Glomerular visceral epithelial cell (primary cell): ENCODE measurements at regions not wholly inside any gene's neighbourhood (a gene's known extent, or its start where the extent isn't known, plus 50 kb on each side); places are given as distances from the start of the nearest gene placed in this dataset.
A peak's percentile ranks its signal among the peaks of the same experiment; 100 is the strongest.
"Not testable (repeated sequence)": the region's sequence is repeated elsewhere in the genome, so short reads cannot be mapped to it uniquely, and the experiment has no call there.

Source experiments
- DNase-seq: peaks from one replicate; pipeline ENCODE4 v3.0.0-alpha.2; 2016; ENCODE audit errors: extremely low spot score

DNA sequence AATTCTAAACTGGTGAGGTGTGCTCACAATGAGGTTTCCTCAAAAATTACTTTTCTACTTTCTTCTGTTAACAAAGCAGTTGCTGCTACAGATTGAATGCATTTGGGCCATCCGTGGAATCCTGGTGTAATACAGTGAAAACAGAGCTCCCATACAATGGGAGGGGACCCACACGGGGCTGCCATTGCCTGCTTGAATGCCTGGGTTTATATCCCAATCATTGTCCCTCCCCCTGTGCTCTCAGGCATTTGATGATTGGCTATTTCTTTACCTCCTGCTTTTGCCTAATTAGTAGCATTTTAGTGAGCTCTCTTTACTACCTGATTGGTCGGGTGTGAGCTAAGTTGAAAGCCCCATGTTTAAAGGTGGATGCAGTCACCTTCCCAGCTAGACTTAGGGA lies 52.9 kb upstream of the CSF1 start:
- DNase-seq, result not testable (repeated sequence)

DNA sequence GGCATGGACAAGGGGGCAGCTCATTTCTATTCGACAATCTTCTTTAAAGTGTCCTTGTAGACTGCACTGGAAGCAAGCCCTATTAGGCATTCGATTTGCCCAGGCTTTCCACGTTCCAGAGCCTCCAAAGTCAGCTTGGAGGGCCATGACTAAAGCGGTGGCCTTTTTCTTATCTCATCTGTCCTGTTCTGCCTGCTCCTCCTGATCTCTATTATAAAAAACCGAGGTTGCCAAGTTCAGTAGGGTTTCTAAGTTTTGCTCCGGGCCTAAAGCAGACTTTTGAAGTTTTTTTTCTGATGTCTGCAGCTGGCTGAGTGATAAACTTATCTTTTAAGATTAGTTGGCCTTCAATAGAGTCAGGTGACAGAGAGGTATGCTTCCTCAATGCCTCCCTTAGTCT lies 54.7 kb upstream of the CSF1 start:
- DNase-seq, result not testable (repeated sequence)

DNA sequence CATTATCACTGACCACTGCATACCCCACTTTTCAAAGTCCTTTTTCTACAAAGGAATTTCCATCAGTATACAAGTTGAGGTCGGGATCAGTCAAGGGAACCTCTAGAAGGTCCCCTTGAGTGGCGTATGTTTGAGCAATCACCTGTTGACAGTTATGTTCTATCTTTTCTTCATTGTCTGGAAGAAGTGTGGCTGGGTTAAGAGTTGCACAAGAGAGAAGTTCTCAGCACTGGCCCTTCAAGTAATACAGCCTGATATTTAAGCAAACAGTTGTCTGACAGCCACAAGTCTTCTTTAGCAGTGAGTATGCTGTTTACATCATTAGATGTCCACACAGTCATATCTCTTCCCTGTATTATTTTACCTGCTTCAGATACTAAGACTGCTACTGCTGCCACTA lies 56.7 kb upstream of the CSF1 start:
- not testable (repeated sequence) for DNase-seq

DNA sequence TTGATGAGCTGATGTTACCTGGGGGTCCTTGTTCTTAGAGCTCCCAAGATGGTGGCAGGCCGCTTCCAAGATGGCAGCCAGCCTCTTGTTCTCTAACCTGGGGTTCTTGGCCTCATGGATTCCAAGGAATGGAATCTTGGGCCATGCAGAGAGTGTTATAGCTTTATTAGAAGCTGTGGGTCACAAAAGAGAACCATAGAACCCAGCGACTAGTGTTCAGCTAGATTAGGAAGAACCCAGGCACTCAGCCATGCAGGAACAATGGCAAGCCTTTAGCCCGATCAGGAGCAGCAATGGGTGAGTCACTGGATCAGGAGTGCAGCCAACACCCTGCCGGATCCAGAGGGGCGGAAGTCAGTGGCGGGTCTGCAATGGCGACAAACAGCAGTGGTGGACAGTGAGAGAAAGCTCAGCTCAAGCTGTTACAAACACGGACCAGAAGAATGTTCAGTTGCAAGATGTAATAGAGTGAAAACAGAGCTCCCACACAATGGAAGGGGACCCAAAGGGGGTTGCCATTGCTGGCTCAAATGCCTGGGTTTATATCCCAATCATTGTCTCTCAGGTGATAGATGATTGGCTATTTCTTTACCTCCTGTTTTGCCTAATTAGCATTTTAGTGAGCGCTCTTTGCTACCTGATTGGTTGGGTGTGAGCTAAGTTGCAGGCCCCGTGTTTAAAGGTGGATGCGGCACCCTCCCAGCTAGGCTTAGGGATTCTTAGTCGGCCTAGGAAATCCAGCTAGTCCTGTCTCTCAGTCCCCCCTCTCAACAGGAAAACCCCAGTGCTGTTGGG lies 58.2 kb upstream of the CSF1 start:
- peak; percentile 35 for DNase-seq

DNA sequence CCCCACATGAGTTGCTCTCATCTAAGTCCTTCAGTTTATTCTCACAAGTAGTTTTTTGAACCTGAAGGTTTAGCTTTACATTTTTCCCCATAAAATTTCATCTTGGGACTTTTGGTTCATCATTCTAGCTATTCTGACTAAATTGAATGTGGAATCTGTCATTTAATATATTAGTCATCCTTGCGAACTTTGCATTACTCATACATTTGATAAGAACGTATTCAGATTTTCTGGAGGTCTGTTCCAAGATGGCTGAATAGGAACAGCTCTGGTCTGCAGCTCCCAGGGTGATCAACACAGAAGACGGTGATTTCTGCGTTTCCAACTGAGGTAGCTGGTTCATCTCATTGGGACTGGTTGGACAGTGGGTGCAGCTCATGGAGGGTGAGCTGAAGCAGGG lies 59.8 kb upstream of the CSF1 start:
- DNase-seq, result no peak

DNA sequence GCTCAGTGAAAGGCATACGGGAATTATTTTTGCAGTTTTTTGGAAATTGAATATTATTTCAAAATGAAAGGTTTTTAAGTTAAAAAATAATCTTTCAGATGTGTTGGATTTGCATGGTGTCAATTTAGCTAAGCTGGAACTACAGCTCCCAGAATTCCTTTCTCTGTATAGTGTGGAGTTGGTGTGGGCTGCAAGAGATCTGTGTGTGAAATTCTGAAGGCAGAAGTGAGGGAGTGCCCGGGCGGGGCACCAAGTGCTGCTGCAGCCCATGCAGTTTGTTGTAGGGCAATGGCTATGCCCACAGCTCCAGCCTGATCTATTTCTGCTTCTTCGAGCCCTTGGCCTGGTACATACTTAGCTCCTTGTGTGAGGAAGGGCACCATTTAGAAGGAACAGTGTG lies 60.5 kb upstream of the CSF1 start:
- DNase-seq, result no peak

DNA sequence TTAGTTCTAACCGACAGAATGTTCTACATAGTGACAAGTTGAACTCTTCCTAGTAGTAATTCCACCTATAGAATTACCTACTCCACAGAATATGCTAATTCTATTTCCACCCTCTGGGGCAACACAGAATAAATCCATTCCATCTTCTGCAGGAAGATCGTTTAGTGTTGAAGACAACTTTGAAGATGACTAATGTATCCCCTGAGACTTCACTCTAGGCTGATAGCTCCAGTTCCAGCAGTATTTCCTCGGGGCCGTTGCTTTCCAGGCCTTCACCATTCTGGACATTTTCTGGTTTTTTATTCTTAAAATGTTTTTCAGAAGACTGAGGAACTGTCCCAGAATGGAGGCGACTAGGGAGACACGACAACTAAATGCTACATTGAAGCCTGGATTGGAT lies 61.0 kb upstream of the CSF1 start:
- DNase-seq, result no peak

DNA sequence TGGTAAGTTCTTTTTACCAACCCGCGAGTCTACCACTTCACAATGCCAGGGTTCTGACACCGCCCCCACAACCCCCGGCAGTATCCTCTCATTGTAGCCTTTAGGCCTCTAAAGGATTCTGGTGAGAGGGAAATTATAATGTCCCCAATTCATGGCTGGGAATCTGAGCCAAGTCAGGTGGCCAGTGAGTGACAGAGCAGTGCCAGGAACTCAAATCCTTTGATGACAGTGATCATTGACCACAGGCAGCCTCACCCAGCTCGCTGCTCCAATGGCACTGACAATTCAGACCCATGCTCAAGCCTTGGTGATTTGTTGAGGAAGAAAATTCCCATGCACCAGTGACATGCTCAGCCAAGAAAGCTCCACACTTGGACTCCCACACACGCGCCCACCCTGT lies 63.4 kb upstream of the CSF1 start:
- no peak for DNase-seq

DNA sequence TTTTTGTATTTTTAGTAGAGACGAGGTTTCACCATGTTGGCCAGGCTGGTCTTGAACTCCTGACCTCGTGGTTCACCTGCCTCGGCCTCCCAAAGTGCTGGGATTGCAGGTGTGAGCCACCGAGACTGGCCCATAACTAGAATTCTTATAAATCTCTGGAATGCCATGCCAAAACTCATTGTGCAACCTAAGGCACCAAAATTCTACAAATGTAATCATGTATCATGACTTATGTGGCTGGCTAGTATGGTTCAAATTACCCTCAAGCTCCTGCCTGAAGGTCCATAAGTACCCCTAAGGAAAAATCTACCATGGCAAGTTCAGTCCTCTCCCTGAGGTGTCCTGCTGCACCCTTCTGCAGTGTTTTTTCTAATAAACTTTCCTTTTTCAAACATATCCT lies 63.8 kb upstream of the CSF1 start:
- DNase-seq, result no peak

DNA sequence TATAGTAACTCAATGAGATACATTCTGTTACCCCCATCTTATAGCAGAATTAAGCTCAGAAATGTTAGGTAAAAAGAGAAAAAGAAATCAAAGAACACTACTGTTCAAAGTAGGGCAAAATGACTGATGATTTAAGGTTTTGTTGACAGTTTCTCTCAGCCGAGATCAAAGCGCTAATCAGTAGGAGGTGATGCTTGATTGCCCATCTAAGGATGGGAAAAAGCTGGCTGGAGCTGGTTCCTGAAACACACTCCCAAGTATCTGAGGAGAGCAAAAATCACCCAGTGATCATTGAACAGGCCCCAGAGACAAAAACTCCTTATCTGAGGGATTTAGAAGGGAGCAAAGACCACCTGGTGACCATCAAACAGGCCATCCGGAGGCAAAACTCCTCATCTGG lies 64.5 kb upstream of the CSF1 start:
- DNase-seq, result no peak

DNA sequence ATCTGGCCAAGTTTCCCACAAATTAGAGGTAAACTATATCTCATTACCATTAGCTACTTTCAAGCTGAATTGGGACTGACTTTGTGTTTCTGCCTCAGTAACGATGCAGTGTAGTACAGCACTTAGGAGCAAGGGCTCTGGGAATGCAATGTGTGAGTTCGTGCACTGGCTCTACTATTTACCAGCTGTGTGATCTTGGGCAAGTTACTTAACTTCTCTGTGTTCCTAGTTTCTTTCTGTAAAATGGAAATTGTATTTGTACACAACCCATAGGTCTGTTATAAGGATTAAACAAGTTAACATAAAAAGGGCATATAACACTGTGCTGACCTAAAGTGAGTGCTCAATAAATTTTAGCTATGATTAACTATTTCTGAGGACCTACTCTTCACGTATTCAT lies 65.0 kb upstream of the CSF1 start:
- DNase-seq, result no peak

DNA sequence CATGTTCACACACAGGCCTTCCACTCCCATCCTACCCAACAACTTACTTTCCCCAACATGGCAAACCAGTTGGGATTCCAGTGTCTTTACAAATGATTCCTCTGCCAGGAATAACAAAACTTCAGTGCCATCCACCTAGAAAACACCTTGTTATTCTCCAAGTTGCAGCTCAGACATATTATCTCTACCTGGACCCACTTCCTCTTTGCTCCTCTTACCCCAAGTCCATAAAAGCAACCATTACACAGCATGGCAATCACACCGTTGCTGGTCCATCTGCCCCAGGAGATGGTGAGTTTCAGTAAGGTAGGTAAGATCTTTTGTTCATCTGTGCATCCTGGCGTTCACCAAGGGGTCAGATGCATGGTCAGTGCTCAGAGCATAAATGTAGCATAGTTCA lies 66.0 kb upstream of the CSF1 start:
- DNase-seq, result no peak

DNA sequence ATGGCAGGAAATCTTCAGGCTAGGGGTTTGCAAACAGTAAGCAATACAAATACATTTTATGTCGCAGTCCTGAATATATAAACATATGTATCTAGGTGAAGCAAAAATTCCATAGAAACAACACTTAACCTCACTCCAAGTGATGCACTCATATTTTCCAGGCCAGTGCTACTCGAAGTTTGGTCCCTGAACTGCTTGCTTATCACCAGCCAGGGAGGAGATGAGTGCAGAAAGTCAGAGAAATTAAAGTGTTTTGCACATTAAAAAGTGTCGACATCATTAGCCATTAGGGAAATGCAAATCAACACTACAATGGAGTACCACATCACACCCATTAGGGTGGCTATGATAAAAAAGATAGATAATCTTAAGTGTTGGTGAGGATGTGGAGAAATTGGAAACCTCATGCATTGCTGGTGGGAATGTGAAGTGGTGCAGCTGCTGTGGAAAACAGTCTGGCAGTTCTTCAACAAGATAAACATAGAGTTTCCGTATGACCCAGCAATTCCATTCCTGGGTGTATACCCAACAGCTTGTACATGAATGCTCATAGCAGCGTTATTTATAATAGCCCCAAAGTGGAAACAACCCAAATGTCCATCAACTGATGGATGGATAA lies 70.5 kb upstream of the CSF1 start:
- DNase-seq, result no peak

DNA sequence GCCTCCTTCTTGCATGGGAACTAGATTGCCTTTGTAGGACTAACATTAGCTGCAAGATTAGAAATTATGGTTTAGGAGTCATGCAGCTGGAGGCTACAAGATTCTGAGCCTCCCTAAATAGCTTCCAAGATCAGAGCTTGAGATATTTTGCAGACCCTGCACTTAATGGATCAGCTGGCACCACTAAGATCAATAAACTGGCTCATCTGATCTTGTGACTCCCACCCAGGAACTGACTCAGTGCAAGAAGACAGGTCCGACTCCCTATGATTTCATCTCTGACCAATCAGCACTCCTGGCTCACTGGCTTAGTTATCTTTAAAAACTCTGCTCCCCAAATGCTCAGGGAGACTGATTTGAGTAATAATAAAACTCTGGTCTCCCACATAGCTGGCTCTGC lies 71.4 kb upstream of the CSF1 start:
- not testable (repeated sequence) for DNase-seq

DNA sequence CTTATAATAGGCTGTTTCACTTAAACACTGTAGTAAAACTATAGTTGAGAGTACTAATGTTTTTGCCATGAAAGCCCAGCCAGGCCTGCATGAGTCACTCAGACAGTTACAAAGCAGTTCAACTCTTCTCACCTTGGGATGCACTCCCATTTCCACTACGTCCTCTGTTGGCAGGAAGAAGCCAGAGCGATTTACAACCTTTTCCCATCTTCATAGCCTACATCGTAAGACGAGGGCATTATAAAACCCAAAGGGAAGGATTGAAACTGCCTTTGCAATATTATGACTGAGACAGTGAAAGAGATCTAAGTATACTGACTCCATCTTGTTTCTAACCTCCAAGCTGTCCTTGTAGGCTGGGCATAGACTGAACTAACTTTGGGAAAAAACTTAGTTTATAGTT lies 71.8 kb upstream of the CSF1 start:
- DNase-seq, result peak; percentile 43

DNA sequence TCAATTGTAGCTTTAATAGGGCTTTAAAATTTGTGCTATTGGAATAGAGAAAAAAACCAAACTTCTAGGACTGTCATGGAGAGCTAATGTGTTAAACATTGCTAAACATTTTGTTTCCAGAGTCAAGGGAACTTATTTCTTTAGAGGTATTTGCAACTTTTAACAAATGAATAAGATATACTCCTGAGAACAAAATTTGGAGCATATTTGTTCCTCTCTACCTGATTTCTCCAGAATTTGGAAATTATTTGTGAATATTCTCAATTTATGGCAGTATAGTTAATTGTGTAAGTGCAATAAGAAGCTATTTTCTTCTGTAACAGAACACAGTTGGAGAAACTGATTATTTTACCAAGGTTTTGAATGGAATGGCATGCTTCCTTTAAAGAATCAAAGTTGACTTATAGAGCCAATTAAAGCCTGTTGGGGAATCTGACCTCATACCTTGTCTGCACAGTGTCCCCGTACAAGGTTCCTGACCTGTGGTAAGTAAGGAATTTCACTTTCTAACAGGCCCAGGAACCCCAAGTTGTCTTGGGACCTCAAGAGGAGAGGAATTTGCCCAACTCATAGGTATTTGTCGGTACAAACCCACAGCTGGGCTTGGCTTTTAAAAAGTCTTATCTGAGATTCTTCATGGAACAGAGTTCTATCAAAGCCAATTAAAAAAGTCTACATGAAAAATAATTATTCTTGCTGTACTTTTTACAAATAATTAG lies 72.6 kb upstream of the CSF1 start:
- DNase-seq, result peak; percentile 37

DNA sequence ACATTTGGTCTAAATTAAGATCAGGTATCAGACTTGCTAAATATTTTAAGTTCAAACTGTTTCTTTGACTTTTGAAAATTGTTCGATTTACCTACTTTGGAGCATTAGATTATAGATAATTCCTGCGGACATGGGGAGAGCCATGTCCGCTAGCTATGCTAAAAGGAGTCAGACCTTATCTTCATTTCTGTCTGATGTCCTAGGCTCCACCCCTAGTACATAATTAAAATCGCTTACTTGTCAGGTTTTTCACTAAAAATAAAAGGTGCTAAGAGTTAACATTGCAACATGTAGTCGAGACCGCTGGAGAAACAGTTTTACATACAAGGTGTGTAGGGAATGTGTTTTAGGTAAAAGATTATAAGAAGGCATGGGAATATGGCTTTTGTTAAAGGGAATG lies 71.9 kb upstream of the EPS8L3 start:
- DNase-seq, result not testable (repeated sequence)

DNA sequence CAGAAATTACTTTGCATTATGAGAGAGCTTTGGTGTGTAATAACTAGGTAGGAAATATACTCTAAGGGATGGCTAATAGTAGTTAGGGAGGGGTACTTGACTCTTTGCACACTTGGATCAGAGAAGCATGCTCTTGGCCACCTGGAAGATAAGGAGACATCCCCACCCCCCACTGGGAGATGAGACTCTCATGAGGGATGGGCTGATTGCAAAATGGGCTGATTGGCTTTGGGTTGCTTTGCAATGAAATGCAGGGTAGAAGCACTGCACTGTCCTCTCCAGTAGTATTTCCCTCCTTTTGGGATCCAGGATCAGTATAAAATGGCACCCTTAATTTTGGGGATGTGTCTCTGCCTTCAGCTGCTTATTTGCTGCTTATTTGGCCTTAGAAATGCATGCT lies 71.2 kb upstream of the EPS8L3 start:
- no peak for DNase-seq

DNA sequence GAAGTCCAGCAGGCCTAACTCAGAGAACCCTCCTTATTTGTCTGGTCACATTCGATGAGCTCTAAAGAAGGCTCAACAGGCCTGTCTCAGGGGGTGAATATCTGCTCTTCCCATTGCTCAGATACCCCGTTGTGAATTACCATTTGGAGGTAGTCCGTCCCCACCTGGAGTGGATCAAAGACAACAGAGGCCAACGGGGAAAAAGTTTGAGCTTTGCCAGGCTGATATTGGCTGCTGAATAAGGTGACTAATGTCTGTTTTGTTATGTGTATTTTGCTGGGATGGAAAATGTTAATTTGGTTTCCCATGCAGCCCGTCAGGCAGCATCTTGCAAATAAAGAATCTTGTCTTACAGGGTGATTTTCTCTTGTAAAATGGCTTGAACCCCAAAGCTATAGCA lies 69.2 kb upstream of the EPS8L3 start:
- DNase-seq, result no peak

DNA sequence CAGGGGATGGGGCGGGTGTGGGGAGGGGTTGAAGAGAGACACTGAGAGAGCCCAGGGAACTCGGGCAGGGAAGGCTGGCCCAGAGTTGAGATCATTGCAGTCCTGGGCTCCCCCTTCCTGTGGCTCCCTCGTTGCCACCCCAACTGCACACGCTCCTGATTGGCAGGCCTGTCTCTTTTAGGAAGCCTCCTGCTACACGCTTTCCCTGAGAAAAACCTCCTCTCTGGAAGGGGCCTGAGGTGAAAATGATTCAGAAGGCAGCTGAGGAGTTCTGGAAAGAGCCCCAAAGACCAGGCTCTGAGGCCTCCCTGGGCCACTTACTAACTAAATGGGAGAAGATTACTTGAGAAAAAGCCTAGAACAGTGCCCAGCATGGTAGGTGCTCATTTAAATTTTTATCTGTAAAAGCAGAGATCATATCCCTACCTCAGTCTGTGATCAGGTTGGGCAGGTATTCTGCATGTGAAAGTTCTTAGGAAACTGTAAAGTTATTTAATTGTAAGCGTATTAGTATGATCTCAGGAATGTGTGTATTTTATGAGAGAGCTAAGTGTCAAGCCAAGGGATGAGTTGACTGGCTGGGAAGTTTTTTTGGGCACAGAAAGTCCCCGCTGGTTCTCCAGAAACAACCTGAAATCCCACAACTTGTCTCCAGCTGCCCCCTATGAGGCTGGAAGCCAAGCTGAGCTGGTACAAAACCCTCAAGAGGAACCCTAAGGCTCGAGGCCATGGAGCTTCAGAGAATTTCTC lies 65.2 kb upstream of the EPS8L3 start:
- DNase-seq, result no peak

DNA sequence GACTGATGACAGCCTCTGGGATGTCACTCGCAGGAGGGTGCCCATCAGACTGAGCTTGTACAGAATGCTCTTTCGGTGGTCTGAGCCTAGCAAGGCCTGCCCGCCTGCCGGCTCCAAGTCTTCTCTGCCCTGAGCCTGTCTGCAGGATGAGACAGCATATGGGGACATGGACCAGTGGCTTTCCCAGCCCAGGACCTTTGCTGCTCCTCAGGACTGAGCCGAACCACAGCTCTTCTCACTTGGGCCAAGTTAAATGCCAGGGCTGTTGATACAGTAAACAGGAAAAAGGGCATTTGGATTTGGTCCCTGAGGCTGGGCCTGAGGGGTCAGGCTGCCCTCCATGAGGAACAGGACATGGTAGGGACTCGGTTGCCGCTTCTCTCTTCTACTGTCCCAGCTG lies 64.3 kb upstream of the EPS8L3 start:
- no peak for DNase-seq

DNA sequence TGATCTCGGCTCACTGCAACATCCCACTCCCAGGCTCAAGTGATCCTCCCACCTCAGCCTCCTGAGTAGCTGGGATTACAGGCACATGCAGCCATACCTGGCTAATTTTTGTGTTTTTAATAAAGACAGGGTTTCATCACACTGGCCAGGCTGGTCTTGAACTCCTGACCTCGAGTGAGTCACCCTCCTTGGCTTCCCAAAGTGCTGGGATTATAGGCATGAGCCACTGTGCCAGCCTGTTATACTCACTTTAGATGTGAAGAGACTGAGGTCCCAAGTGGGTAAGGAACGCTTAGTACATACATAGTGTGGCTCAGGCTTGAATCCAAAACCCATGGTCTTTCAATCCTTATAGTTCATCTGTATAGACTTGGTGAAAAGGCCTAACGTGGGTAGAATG lies 63.7 kb upstream of the EPS8L3 start:
- DNase-seq, result peak; percentile 29
